HG03469 (cell line): ENCODE measurements at regions not wholly inside any gene's neighbourhood (a gene's known extent, or its start where the extent isn't known, plus 50 kb on each side); places are given as distances from the start of the nearest gene placed in this dataset.

Experiments
- ATAC-seq: cut with Tn5 transposase; IDR thresholded peaks from one replicate; pipeline ENCODE4 v1.9.1; 2021; ENCODE audit warnings: mild to moderate bottlenecking, moderate library complexity, moderate number of reproducible peaks; ENCODE audit not compliant: unreplicated experiment

DNA sequence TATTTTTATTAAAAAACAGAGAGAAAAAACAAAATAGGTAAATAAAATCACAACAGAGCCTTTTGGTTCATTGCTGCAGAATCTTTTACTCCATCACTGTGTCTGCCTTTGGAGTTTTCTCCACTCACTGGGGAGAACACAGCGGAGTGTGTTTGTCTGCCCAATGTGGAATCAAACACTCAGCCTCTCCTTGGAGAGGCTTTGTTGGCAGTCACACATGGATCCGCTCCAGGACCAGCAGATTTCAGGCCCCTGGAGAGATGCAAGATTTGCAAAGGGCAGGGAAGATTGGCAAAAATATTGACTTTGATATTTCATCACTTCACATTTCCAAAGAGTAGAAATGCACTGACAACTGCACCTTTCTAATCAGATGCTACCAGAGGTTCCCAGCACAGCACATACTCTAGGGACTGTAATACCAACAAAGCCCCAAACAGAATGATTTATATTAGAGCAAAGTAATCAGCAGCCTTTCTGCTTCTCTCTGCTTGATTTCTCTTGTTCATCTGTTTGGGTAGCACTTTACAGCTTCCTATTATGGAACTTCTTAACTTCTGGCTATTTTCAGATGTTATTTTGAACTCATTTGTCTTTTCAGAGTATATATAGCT is 1898.8 kb upstream of the PIK3C3 start:
- ATAC-seq, result no peak

DNA sequence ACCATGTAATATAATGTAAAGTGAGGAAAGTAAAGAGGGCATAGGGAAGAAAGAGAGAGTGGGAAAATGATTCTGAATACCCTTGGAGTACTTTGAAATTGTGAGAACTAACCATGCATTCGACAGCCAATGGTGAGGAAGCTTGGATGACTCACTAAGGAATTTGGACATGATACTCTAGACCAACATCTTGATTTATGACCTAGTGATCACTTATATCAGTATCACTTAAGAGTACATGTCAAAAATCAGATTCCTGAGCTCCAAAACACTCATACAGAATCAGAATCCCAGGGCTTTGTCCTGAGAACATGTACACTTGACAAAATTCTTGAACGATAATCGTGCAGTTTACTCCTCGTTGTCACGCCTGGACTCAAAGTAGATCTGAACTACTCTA is 1899.8 kb upstream of the PIK3C3 start:
- no peak for ATAC-seq

- no peak for ATAC-seq
Observed at GRCh38 chr18:40049716-40050115, 1905.3 kb upstream of the PIK3C3 start.

- no peak for ATAC-seq
Observed at GRCh38 chr18:40048886-40049650, 1906.0 kb upstream of the PIK3C3 start.

GRCh38 chr18:40048253-40048652 is 1906.8 kb upstream of the PIK3C3 start:
- ATAC-seq, result no peak

- ATAC-seq, result no peak
Observed at GRCh38 chr18:40046596-40046995, 1908.4 kb upstream of the PIK3C3 start.

- ATAC-seq, result no peak
Observed at GRCh38 chr18:40041951-40042350, 1913.1 kb upstream of the PIK3C3 start.

- no peak for ATAC-seq
Observed at GRCh38 chr18:40040574-40040973, 1914.5 kb upstream of the PIK3C3 start.

DNA sequence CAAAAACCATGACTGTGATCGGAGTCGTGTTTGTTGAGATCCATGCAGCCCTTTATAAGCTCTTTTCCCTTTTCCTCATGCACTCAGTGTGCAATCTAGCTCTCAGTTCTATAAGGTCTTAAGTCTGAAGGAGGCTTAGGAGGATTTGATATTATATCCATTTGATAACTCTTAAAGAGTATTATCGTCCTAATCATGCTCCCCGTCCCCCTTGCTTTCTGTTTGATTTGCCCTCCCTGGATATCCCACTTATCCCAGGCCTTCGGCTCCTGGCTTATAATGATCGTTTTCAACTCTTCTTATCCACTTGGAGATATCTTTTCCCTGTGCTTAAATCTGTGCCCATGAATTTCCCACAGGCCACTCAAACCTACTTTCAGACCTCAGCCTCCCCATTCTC is 1917.7 kb upstream of the PIK3C3 start:
- no peak for ATAC-seq

DNA sequence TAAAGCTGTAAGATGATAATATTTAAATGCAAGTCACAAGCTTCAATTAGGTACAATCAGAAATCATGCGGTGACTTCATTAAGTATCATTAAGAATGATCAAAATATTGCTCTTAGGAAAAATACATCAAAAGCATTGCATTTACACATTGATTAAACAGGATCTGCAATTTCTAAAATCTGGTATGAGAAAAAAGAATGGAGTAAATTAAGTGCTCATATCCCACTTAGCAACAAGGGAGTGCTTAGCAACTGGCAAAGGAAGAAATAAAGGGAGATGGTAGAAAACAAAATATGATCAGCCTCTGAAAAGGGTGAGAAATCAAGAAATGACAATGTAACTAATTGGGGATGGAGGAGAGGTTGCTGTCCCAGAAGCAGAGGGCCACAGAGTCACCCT is 1918.2 kb upstream of the PIK3C3 start:
- no peak for ATAC-seq

- ATAC-seq, result no peak
Observed at GRCh38 chr18:40035966-40036365, 1919.1 kb upstream of the PIK3C3 start.

DNA sequence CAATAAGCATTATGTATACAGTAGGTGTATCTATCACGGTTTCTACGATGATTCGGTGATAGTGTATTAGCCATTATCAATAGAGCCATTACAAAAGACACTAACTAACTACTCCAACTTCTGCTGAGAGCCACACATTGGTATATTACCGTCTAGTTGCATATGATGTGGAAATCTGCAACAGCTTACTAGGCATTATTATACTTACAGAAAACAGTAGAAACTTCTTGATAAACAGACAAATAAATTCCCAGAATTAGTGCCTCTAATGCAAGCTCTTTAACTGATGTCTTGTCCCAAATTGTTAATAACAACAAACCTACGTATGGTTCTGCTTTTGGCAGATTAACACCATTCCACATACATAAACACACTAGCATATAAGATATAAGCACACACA is 1923.0 kb upstream of the PIK3C3 start:
- no peak for ATAC-seq

GRCh38 chr18:40031435-40031834 is 1923.6 kb upstream of the PIK3C3 start:
- ATAC-seq, result no peak

- ATAC-seq, result no peak
Observed at GRCh38 chr18:40019797-40020392, 1935.1 kb upstream of the PIK3C3 start.

DNA sequence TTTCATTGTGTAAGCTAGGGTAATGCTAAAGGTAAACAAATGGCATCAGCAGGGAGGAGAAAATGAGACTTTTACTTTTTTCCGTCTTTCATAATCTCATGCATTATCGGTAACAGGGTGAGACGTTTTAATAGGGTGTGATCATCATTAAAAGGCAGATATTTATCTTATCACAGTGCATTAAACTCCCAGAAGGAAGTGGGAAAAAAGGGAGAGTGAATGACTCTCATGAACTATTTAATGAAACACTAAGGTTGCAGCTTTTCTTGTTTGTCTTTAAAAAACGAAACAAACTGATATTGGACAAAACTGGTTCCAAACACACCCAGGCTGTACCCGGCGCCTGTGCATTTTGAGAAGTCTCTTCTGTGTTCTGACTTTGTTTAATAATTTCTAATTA is 1936.8 kb upstream of the PIK3C3 start:
- ATAC-seq, result no peak

DNA sequence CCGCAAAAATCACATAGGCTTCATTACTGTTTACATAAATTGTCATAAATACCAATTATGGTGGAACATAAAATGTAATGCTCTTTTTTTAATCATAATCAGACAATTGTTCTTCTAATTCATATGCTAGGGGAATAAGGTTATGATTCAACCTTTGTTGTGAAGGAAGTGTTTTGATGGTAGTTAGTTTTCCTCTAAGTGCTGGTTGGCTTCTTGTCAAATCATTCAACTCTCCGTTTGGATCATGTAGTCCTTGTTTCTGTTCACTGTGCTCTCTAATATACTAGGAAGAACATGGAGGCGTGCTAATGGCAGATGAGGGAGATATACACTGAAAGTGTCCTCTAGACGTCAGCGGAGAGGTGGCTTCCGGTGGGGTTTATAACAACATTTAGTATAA is 1938.0 kb upstream of the PIK3C3 start:
- ATAC-seq, result no peak

GRCh38 chr18:40016405-40016804 is 1938.6 kb upstream of the PIK3C3 start:
- ATAC-seq, result no peak

DNA sequence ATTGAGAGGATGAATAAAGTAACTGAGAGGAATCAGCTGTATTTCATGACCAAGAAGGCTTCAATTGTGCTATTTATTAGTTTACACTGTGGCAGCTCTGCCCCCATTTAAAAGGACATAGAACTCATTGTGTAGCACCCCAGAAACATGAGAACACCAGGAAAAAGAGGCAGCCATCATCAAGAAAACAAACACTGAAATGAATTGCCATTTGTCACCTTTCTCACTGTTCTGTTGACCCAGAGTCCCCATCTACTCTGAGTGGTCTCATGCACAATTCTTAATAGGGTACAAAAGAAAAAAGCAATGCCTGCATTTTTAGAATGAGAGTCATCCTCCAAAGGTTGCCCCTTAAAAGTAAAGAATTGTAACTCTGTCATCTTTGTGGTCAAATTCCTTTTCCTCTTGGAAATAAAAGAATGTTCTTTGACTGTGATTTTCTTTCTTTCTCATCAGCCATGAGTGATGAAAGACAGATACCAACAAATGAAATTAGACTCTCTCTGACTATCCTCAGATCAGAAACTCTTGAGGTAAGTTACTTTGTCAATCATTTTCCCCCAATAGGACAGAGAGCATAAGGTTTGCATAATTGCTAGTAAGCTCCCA is 1941.9 kb upstream of the PIK3C3 start:
- ATAC-seq, result no peak

DNA sequence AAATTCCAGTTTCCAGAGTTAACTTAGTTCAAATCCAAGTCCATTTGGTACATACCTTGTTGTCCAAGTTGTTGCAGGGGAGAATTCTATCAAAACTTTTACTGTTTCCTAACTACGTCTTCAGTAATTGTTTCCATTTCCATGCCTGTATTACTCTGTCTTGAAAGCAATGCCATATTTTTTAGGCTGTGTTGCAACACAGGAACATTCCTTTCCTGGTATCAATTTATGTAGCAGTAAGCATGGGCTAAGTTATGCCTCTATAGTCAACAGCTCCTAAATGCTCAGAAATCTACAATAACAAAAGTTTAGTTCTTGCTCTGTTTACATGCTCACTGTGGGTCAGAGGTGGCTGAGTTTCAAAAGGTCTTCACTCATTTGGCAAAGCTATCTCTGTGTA is 1943.8 kb upstream of the PIK3C3 start:
- ATAC-seq, result no peak

DNA sequence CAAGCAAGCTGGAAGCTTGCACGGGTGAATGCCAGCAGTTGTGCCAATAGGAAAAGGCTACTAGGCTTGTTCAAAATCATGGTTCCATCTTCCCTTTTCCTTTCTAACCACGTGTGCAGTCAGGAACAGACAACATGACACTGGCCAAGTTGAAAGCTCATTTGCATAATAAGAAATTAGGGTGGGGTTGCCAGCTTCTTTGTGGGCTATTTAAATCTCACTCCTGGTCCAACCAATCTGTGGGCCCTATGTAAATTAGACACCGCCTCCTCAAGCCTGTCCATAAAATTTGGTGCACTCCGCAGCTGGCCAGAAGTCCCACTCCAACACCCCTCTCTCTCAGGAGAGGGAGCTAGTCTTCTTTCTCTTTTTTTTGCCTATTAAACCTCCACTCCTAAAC is 1948.4 kb upstream of the PIK3C3 start:
- no peak for ATAC-seq

GRCh38 chr18:40004246-40004645 is 1950.8 kb upstream of the PIK3C3 start:
- ATAC-seq, result no peak

DNA sequence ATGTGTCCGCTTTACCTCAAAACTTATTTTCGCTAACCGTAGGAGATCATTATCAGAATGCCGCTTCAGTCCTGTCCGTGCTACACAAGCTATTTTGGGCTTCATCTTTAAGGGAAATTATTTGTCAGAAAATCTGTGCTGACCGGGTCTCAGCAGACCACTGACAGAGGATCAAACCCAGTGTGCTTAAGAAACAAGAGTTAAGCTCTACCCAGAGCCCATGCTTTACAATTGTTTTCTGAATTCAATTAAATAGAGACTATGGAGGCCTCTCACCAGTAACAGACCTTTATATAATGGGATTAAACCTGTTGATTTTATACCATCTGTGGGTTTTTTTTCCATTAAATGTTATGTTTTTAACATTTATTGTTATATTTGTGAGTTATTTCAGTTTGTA is 1956.7 kb upstream of the PIK3C3 start:
- no peak for ATAC-seq
